CD4-positive, alpha-beta T cell (primary cell): ENCODE measurements at regions not wholly inside any gene's neighbourhood (a gene's known extent, or its start where the extent isn't known, plus 50 kb on each side); places are given as distances from the start of the nearest gene placed in this dataset.

Experiments
- ATAC-seq: fragments of 200-7000 bp; cut with Tn5 transposase; one replicate; pipeline ENCODE4 v1.10.0; 2022; ENCODE audit warnings: mild to moderate bottlenecking; ENCODE audit not compliant: poor library complexity
- CTCF ChIA-PET: fragments of 350-600 bp; sonication (Branson Sonifier 250); formaldehyde crosslinking; loops from one replicate; lab custom pipeline; 2021; ENCODE audit warnings: antibody characterized with exemption, inconsistent platforms; lab: Charles Lee
- POLR2A ChIA-PET: fragments of 350-600 bp; sonication (Branson Sonifier 250); formaldehyde crosslinking; loops from one replicate; lab custom pipeline; 2021; ENCODE audit warnings: antibody characterized with exemption, inconsistent platforms; lab: Charles Lee
- DNase-seq, 14 experiments: peaks; one replicate each; pipeline ENCODE4 v3.0.0-alpha.2; 2013 to 2020; ENCODE audit warnings: mixed read lengths in 2 of 14
- H3K27ac ChIP-seq, 2 donors: one replicate each; pipeline versions ENCODE4 v1.5.1 to v1.7.0; 2013; ENCODE audit warnings: low read length in 2 of 2, low read depth in 1 of 2, mild to moderate bottlenecking in 1 of 2
- H3K27me3 ChIP-seq, 2 experiments: 1 replicate in 1 of 2; 2 replicates in 1 of 2; pipeline versions ENCODE4 v1.6.1 to v1.7.0; 2013; ENCODE audit warnings: low read length in 2 of 2, control low read depth in 1 of 2, mild to moderate bottlenecking in 1 of 2, moderate library complexity in 1 of 2; ENCODE audit not compliant: insufficient read depth in 2 of 2, control insufficient read depth in 1 of 2
- H3K36me3 ChIP-seq: one replicate; pipeline ENCODE4 v1.6.1; 2013; ENCODE audit warnings: low read length, control low read depth; ENCODE audit not compliant: insufficient read depth
- H3K4me1 ChIP-seq: one replicate; pipeline ENCODE4 v1.6.1; 2013; ENCODE audit warnings: low read length, control low read depth; ENCODE audit not compliant: insufficient read depth
- H3K4me3 ChIP-seq: one replicate; pipeline ENCODE4 v1.5.1; 2013; ENCODE audit warnings: mild to moderate bottlenecking, low read length, moderate library complexity
- H3K9me3 ChIP-seq, 2 experiments: 1 replicate in 1 of 2; 2 replicates in 1 of 2; pipeline versions ENCODE4 v1.6.1 to v1.7.0; 2013; ENCODE audit warnings: low read length in 2 of 2, mild to moderate bottlenecking in 2 of 2, control low read depth in 1 of 2, moderate library complexity in 1 of 2; ENCODE audit not compliant: control insufficient read depth in 1 of 2, insufficient read depth in 1 of 2
- H3K27ac Mint-ChIP-seq: one replicate; pipeline ENCODE4 v1.8.0; 2020; ENCODE audit warnings: mixed read lengths
- H3K27me3 Mint-ChIP-seq: one replicate; pipeline ENCODE4 v1.8.0; 2021; ENCODE audit warnings: mixed read lengths
- H3K36me3 Mint-ChIP-seq: one replicate; pipeline ENCODE4 v1.8.0; 2021; ENCODE audit warnings: low read depth, mixed read lengths
- H3K4me1 Mint-ChIP-seq: one replicate; pipeline ENCODE4 v1.8.0; 2021; ENCODE audit warnings: low read depth, mixed read lengths
- H3K4me3 Mint-ChIP-seq: one replicate; pipeline ENCODE4 v1.8.0; 2020; ENCODE audit warnings: mild to moderate bottlenecking, mixed read lengths
- H3K9me3 Mint-ChIP-seq: one replicate; pipeline ENCODE4 v1.8.0; 2020; ENCODE audit warnings: mixed read lengths
- CTCF ChIP-seq: fragments of 200-600 bp; IDR thresholded peaks from one replicate; pipeline ENCODE4 v1.8.0; 2022; ENCODE audit warnings: antibody characterized with exemption, mild to moderate bottlenecking
- intact Hi-C, 2 experiments: fragments of 100-400 bp; cut with DNase I in 1 of 2; cut with micrococcal nuclease in 1 of 2; formaldehyde crosslinking; loops; one replicate each; pipeline versions ENCODE4 v1.15.1 to v1.9.0; 2023 to 2025; cut with DNase I, micrococcal nuclease

GRCh38 chr3:80079886-80080285, 312.1 kb upstream of the ROBO1 start:
- no peaks in the 10 kb centered on the region for H3K4me1 ChIP-seq
- no peak overlapping the region for H3K27ac Mint-ChIP-seq
- POLR2A ChIA-PET = no interaction called here
- no peaks in the 10 kb centered on the region for H3K36me3 ChIP-seq
- peaks cover 0 to 7% of the 10 kb centered on the region in 2 experiments for H3K9me3 ChIP-seq
- no peaks in the 10 kb centered on the region for H3K36me3 Mint-ChIP-seq
- H3K27ac ChIP-seq = no peak overlapping the region
- no peak overlapping the region for H3K4me3 ChIP-seq
- no peak for TF ChIP-seq CTCF
- CTCF ChIA-PET = no interaction called here
- DNase-seq (no peak), ATAC-seq (no peak)
- peaks cover 8% of the 10 kb centered on the region for H3K9me3 Mint-ChIP-seq
- intact Hi-C loops = no loop called here
- no peaks in the 10 kb centered on the region for H3K27me3 ChIP-seq
- H3K4me1 Mint-ChIP-seq = no peaks in the 10 kb centered on the region
- no peaks in the 10 kb centered on the region for H3K27me3 Mint-ChIP-seq
- no peak overlapping the region for H3K4me3 Mint-ChIP-seq

- Mint-ChIP-seq H3K4me3 (no peak overlapping the region), H3K9me3 (peaks cover 9% of the 10 kb centered on the region), H3K27ac (no peak overlapping the region), H3K36me3 (no peaks in the 10 kb centered on the region), H3K27me3 (no peaks in the 10 kb centered on the region), H3K4me1 (no peaks in the 10 kb centered on the region)
- H3K36me3 ChIP-seq = no peaks in the 10 kb centered on the region
- intact Hi-C loops = no loop called here
- DNase-seq (no peak), ATAC-seq (no peak)
- ChIA-PET CTCF (no interaction called here), POLR2A (no interaction called here)
- no peak for TF ChIP-seq CTCF
- no peak overlapping the region for H3K27ac ChIP-seq
- no peak overlapping the region for H3K4me3 ChIP-seq
- H3K27me3 ChIP-seq = no peaks in the 10 kb centered on the region
- H3K4me1 ChIP-seq = no peaks in the 10 kb centered on the region
- H3K9me3 ChIP-seq = peaks cover 0 to 6% of the 10 kb centered on the region in 2 experiments
Measured at GRCh38 chr3:80068459-80068858, 300.7 kb upstream of the ROBO1 start.

- Mint-ChIP-seq H3K9me3 (peaks cover 9% of the 10 kb centered on the region), H3K27me3 (no peaks in the 10 kb centered on the region), H3K27ac (no peak overlapping the region), H3K4me1 (no peaks in the 10 kb centered on the region), H3K36me3 (no peaks in the 10 kb centered on the region), H3K4me3 (no peak overlapping the region)
- POLR2A ChIA-PET = no interaction called here
- no peak overlapping the region for H3K4me3 ChIP-seq
- DNase-seq = no peak
- no peak overlapping the region for H3K27ac ChIP-seq
- no peak for ATAC-seq
- no peaks in the 10 kb centered on the region for H3K4me1 ChIP-seq
- no peak for TF ChIP-seq CTCF
- no peaks in the 10 kb centered on the region for H3K27me3 ChIP-seq
- intact Hi-C loops = no loop called here
- no peaks in the 10 kb centered on the region for H3K36me3 ChIP-seq
- H3K9me3 ChIP-seq = peaks cover 0 to 7% of the 10 kb centered on the region in 2 experiments
- CTCF ChIA-PET = no interaction called here
Measured at GRCh38 chr3:80063535-80063934, 295.7 kb upstream of the ROBO1 start.
